Lung (tissue), 11 donors: ENCODE measurements at regions not wholly inside any gene's neighbourhood (a gene's known extent, or its start where the extent isn't known, plus 50 kb on each side); places are given as distances from the start of the nearest gene placed in this dataset.

Experiments used
- ATAC-seq: fragments of 200-7000 bp; cut with Tn5 transposase; one replicate; pipeline ENCODE4 v1.9.1; 2020; ENCODE audit warnings: moderate number of reproducible peaks; ENCODE audit not compliant: insufficient read depth, low FRiP score
- DNase-seq, 3 donors: peaks; one replicate each; pipeline ENCODE4 v3.0.0-alpha.2; 2013 to 2017
- H3K27ac ChIP-seq, 2 donors: one replicate each; pipeline ENCODE4 v1.5.1; 2013; ENCODE audit warnings: mild to moderate bottlenecking in 2 of 2, moderate library complexity in 2 of 2, control low read depth in 1 of 2, inconsistent platforms in 1 of 2, low read depth in 1 of 2, low read length in 1 of 2
- H3K27me3 ChIP-seq, 3 donors: one replicate each; pipeline ENCODE4 v1.5.1; 2013; ENCODE audit warnings: low read length in 2 of 3; ENCODE audit not compliant: control insufficient read depth in 3 of 3, insufficient read depth in 3 of 3
- H3K36me3 ChIP-seq, 4 donors: one replicate each; pipeline ENCODE4 v1.5.1; 2013; ENCODE audit warnings: low read length in 4 of 4, mild to moderate bottlenecking in 1 of 4, moderate library complexity in 1 of 4; ENCODE audit not compliant: control insufficient read depth in 4 of 4, insufficient read depth in 4 of 4
- H3K4me1 ChIP-seq, 5 donors: one replicate each; pipeline ENCODE4 v1.5.1; 2013; ENCODE audit warnings: low read length in 5 of 5, mild to moderate bottlenecking in 2 of 5, moderate library complexity in 1 of 5; ENCODE audit not compliant: control insufficient read depth in 5 of 5, insufficient read depth in 5 of 5
- H3K4me3 ChIP-seq: one replicate; pipeline ENCODE4 v1.5.1; 2013; ENCODE audit warnings: mild to moderate bottlenecking, control low read depth, moderate library complexity
- H3K9ac ChIP-seq, 2 donors: one replicate each; pipeline ENCODE4 v1.5.1; 2013; ENCODE audit warnings: low read length in 2 of 2, control low read depth in 1 of 2; ENCODE audit not compliant: insufficient read depth in 1 of 2
- H3K9me3 ChIP-seq, 4 donors: one replicate each; pipeline ENCODE4 v1.5.1; 2013; ENCODE audit warnings: low read length in 3 of 4, mild to moderate bottlenecking in 1 of 4, moderate library complexity in 1 of 4; ENCODE audit not compliant: control insufficient read depth in 4 of 4, insufficient read depth in 3 of 4
- CTCF ChIP-seq: IDR thresholded peaks from 2 replicates; pipeline ENCODE4 v1.5.1; 2012; ENCODE audit warnings: mild to moderate bottlenecking; ENCODE audit errors: control extremely low read depth, extremely low read depth
- WGBS, 2 donors: extraction: QIAGEN DNeasy Blood & Tissue Kit; methylation state at CpG; one replicate each; pipeline ENCODE4 v1.1.7; 2013; 5-methylcytosine and 5-hydroxymethylcytosine counted together
- donor health status: control.
- donor health status: control.
- donor health status: Bipolar disorder and iron deficiency.
- donor health status: healthy.
- donor health status: DM: yes; HTN: yes; CAD: no.

DNA sequence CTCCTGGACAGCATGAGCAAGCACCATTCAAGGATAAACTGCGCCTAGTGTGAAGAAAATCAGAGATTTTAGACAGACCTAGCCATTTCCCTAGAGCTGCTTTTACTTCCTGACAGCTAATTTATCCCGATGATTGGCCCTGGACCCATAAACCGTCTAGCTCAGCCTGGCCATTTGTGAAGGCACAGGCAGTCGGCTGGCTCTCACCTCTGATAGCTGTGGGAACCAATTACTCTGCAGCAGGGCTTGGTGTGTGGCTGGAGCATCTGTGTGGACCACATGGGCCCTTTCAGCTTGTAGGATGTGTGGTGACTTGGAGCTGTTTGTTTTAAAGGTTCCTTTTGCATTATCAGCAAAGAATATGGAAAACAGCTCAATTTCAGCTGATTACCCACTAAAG is 111.1 kb upstream of the NPY start:
- H3K36me3 ChIP-seq, result no peaks in the 10 kb centered on the region
- H3K9ac ChIP-seq, result no peak overlapping the region
- 55 to 61% methylated on average over 4 of the region's 4 CpGs for WGBS, 2 donors
- peak; percentile 78 to 94 (median 89) for DNase-seq
- peaks cover 0 to 19% (median 0%) of the 10 kb centered on the region in 5 donors for H3K4me1 ChIP-seq
- H3K4me3 ChIP-seq, result no peak overlapping the region
- TF ChIP-seq CTCF, result no peak
- H3K9me3 ChIP-seq, result no peaks in the 10 kb centered on the region
- H3K27ac ChIP-seq, result no peak overlapping the region
- ATAC-seq, result no peak
- H3K27me3 ChIP-seq, result no peaks in the 10 kb centered on the region

GRCh38 chr7:24175603-24176002 is 108.4 kb upstream of the NPY start:
- ATAC-seq (no peak), DNase-seq (no peak)
- H3K27me3 ChIP-seq, result no peaks in the 10 kb centered on the region
- no peak overlapping the region for H3K9ac ChIP-seq
- H3K27ac ChIP-seq, result no peak overlapping the region
- H3K36me3 ChIP-seq, result no peaks in the 10 kb centered on the region
- H3K9me3 ChIP-seq, result no peaks in the 10 kb centered on the region
- no peak overlapping the region for H3K4me3 ChIP-seq
- H3K4me1 ChIP-seq, result peaks cover 0 to 27% (median 0%) of the 10 kb centered on the region in 5 donors
- WGBS, 2 donors, result 83 to 90% methylated on average over 6 of the region's 6 CpGs
- TF ChIP-seq CTCF, result no peak

GRCh38 chr7:24178811-24179570 is 105.0 kb upstream of the NPY start:
- no peak overlapping the region for H3K27ac ChIP-seq
- no peak overlapping the region for H3K4me3 ChIP-seq
- no peak overlapping the region for H3K9ac ChIP-seq
- 89 to 94% methylated on average over 5 of the region's 5 CpGs for WGBS, 2 donors
- TF ChIP-seq CTCF, result no peak
- H3K36me3 ChIP-seq, result no peaks in the 10 kb centered on the region
- no peaks in the 10 kb centered on the region for H3K27me3 ChIP-seq
- ATAC-seq, result no peak
- DNase-seq, result peak; percentile 22 to 57 (median 56)
- no peaks in the 10 kb centered on the region for H3K9me3 ChIP-seq
- H3K4me1 ChIP-seq, result peaks cover 0 to 12% (median 0%) of the 10 kb centered on the region in 5 donors
